ENCODE measurements at regions not wholly inside any gene's neighbourhood (a gene's known extent, or its start where the extent isn't known, plus 50 kb on each side); places are given as distances from the start of the nearest gene placed in this dataset.
"Not testable (repeated sequence)": the region's sequence is repeated elsewhere in the genome, so short reads cannot be mapped to it uniquely, and the experiment has no call there.

DNA sequence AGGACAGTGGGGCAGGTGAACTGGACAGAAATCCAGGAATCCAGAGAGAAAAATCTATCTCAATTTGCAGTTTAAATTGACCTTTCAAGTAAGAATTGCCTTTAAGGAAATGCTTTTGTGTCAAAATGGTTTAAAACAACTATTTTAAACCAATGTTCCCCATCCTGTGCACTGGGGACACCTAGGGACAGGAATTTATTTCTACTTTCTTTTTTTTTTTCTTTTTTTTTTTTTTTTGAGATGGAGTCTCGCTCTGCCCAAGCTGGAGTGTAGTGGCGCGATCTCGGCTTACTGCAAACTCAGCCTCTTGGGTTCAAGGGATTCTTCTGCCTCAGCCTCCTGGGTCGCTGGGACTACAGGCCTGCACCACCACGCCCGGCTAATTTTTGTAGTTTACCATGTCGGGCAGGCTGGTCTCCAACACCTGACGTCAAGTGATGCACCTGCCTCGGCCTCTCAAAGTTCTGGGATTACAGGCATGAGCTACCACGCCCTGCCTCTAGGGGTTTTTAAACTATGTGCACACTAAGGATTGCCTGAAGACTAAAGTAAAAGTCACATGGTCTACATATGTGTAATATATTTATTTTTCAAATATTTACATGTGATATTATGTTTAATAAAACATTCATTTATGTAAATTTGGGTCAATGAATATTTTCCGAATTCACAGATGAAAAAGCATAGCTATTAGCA lies 1213.4 kb downstream of the STIM2 start:
- Histone ChIP-seq H3K27me3 (ENCODE audit: insufficient read depth, low read length, poor library complexity) (no peaks in the 10 kb centered on the region), H3K36me3 (ENCODE audit: control insufficient read depth, insufficient read depth, low read length) (no peaks in the 10 kb centered on the region), H2AK5ac (ENCODE audit: low read length) (no peak overlapping the region), H3K4ac (ENCODE audit: low read depth, low read length) (no peak overlapping the region), H3K79me1 (ENCODE audit: low read length) (no peaks in the 10 kb centered on the region), H3K4me1 (ENCODE audit: control insufficient read depth, low read depth, low read length) (no peaks in the 10 kb centered on the region), H2BK15ac (replicated peaks; ENCODE audit: low read depth) (no peak overlapping the region), H4K5ac (ENCODE audit: low read length) (no peak overlapping the region), H3K79me2 (ENCODE audit: control insufficient read depth, insufficient read depth, low read length) (no peaks in the 10 kb centered on the region), H3K9ac (ENCODE audit: low read length) (no peak overlapping the region), H3K27ac (ENCODE audit: low read depth, low read length) (no peak overlapping the region), H3K18ac (ENCODE audit: low read length) (no peak overlapping the region), H2BK5ac (ENCODE audit: low read length) (no peak overlapping the region), H2BK120ac (ENCODE audit: low read depth, low read length) (no peak overlapping the region), H3K56ac (ENCODE audit: low read length) (no peak overlapping the region), H3K4me3 (ENCODE audit: low read length) (no peak overlapping the region), H3K4me2 (ENCODE audit: low read length) (no peak overlapping the region), H3K23ac (ENCODE audit: low read length) (no peak overlapping the region), H4K8ac (ENCODE audit: low read depth, low read length) (no peak overlapping the region)
- WGBS (ENCODE audit: extremely low coverage, insufficient coverage, low lambda C conversion rate), result no CpG with 5 or more reads among the region's 12 CpGs
- DNase-seq, result peak; percentile 46

- Histone ChIP-seq H3K79me1 (ENCODE audit: low read length) (no peaks in the 10 kb centered on the region), H3K18ac (ENCODE audit: low read length) (no peak overlapping the region), H2BK15ac (replicated peaks; ENCODE audit: low read depth) (no peak overlapping the region), H4K8ac (ENCODE audit: low read depth, low read length) (no peak overlapping the region), H3K23ac (ENCODE audit: low read length) (no peak overlapping the region), H3K36me3 (ENCODE audit: control insufficient read depth, insufficient read depth, low read length) (no peaks in the 10 kb centered on the region), H2BK120ac (ENCODE audit: low read depth, low read length) (no peak overlapping the region), H4K5ac (ENCODE audit: low read length) (no peak overlapping the region), H3K9ac (ENCODE audit: low read length) (no peak overlapping the region), H2BK5ac (ENCODE audit: low read length) (no peak overlapping the region), H3K4me3 (ENCODE audit: low read length) (no peak overlapping the region), H3K27me3 (ENCODE audit: insufficient read depth, low read length, poor library complexity) (no peaks in the 10 kb centered on the region), H3K4me1 (ENCODE audit: control insufficient read depth, low read depth, low read length) (no peaks in the 10 kb centered on the region), H3K27ac (ENCODE audit: low read depth, low read length) (no peak overlapping the region), H3K4ac (ENCODE audit: low read depth, low read length) (no peak overlapping the region), H2AK5ac (ENCODE audit: low read length) (no peak overlapping the region), H3K79me2 (ENCODE audit: control insufficient read depth, insufficient read depth, low read length) (no peaks in the 10 kb centered on the region), H3K56ac (ENCODE audit: low read length) (no peak overlapping the region), H3K4me2 (ENCODE audit: low read length) (no peak overlapping the region)
- DNase-seq, result no peak
Measured at GRCh38 chr4:28075401-28075956, 1214.8 kb downstream of the STIM2 start.

DNA sequence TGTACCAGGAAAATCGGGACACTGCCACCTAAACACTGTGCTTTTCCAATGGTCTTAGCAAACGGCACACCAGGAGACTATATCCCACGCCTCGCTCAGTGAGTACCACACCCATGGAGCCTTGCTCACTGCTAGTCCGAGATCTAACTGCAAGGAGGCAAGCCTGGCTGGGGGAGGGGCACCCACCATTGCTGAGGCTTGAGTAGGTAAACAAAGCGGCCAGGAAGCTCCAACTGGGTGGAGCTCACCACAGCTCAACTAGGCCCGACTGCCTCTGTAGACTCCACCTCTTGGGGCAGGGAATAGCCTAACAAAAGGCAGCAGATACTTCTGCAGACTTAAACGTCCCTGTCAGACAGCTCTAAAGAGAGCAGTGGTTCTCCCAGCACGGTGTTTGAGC lies 1216.6 kb downstream of the STIM2 start:
- H3K4ac ChIP-seq (ENCODE audit: low read depth, low read length); H3K9ac ChIP-seq (ENCODE audit: low read length); H3K79me2 ChIP-seq (ENCODE audit: control insufficient read depth, insufficient read depth, low read length); H3K18ac ChIP-seq (ENCODE audit: low read length); H3K79me1 ChIP-seq (ENCODE audit: low read length); H4K8ac ChIP-seq (ENCODE audit: low read depth, low read length); H3K4me1 ChIP-seq (ENCODE audit: control insufficient read depth, low read depth, low read length); H2BK15ac ChIP-seq (replicated peaks; ENCODE audit: low read depth); H3K4me3 ChIP-seq (ENCODE audit: low read length); H3K27me3 ChIP-seq (ENCODE audit: insufficient read depth, low read length, poor library complexity); H4K5ac ChIP-seq (ENCODE audit: low read length); H3K27ac ChIP-seq (ENCODE audit: low read depth, low read length); H2AK5ac ChIP-seq (ENCODE audit: low read length); H3K56ac ChIP-seq (ENCODE audit: low read length); H2BK5ac ChIP-seq (ENCODE audit: low read length); H3K4me2 ChIP-seq (ENCODE audit: low read length); H3K23ac ChIP-seq (ENCODE audit: low read length); H2BK120ac ChIP-seq (ENCODE audit: low read depth, low read length); H3K36me3 ChIP-seq (ENCODE audit: control insufficient read depth, insufficient read depth, low read length): not testable (repeated sequence)
- WGBS (ENCODE audit: extremely low coverage, insufficient coverage, low lambda C conversion rate), result no CpG with 5 or more reads among the region's 9 CpGs
- DNase-seq, result peak; percentile 0

DNA sequence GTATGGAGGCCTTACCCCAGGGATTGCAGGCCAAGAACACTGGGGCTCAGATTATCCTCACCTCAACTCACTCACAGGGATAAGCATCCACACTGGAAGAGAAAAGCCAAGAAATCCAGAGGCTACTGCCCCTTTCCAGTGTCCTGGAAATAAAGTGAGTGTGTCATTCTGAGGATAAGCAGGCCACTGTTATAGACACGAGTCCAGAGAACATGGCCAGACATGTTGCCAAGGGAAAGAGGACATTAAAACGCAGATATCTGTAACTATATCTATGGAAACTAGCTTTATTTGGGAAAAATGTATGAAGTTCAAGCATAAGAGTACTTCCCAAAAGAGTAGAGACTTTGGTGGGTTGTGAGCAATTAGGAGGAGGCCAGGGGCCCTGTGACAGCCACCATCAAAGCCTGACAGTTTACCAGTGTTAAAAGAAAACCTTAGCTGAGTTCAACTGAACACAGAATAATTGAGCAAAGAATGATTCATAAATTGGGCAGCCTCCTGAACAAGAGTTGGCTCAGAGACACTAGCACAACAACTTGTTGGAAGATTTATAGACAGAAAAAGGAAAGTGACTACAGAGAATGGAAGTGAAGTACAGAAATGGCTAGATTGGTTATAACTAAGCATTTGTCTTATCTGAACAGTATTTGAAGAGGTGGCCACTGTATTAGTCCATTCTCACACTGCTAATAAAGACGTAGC lies 1222.2 kb downstream of the STIM2 start:
- H3K4me3 ChIP-seq (ENCODE audit: low read length), result no peak overlapping the region
- H3K23ac ChIP-seq (ENCODE audit: low read length), result no peak overlapping the region
- no peak overlapping the region for H2BK120ac ChIP-seq (ENCODE audit: low read depth, low read length)
- no peak overlapping the region for H3K4me2 ChIP-seq (ENCODE audit: low read length)
- WGBS (ENCODE audit: extremely low coverage, insufficient coverage, low lambda C conversion rate), result no CpG with 5 or more reads among the region's 3 CpGs
- no peaks in the 10 kb centered on the region for H3K79me2 ChIP-seq (ENCODE audit: control insufficient read depth, insufficient read depth, low read length)
- no peak for DNase-seq
- H2BK5ac ChIP-seq (ENCODE audit: low read length), result no peak overlapping the region
- H2BK15ac ChIP-seq (replicated peaks; ENCODE audit: low read depth), result no peak overlapping the region
- H3K4me1 ChIP-seq (ENCODE audit: control insufficient read depth, low read depth, low read length), result no peaks in the 10 kb centered on the region
- no peaks in the 10 kb centered on the region for H3K36me3 ChIP-seq (ENCODE audit: control insufficient read depth, insufficient read depth, low read length)
- H3K56ac ChIP-seq (ENCODE audit: low read length), result no peak overlapping the region
- H3K9ac ChIP-seq (ENCODE audit: low read length), result no peak overlapping the region
- no peak overlapping the region for H2AK5ac ChIP-seq (ENCODE audit: low read length)
- no peak overlapping the region for H4K8ac ChIP-seq (ENCODE audit: low read depth, low read length)
- H3K4ac ChIP-seq (ENCODE audit: low read depth, low read length), result no peak overlapping the region
- no peak overlapping the region for H3K18ac ChIP-seq (ENCODE audit: low read length)
- no peaks in the 10 kb centered on the region for H3K27me3 ChIP-seq (ENCODE audit: insufficient read depth, low read length, poor library complexity)
- no peak overlapping the region for H4K5ac ChIP-seq (ENCODE audit: low read length)
- no peak overlapping the region for H3K27ac ChIP-seq (ENCODE audit: low read depth, low read length)
- H3K79me1 ChIP-seq (ENCODE audit: low read length), result no peaks in the 10 kb centered on the region

- WGBS (ENCODE audit: extremely low coverage, insufficient coverage, low lambda C conversion rate), result no CpG with 5 or more reads among the region's 1 CpG
- no peak overlapping the region for H3K27ac ChIP-seq (ENCODE audit: low read depth, low read length)
- no peaks in the 10 kb centered on the region for H3K36me3 ChIP-seq (ENCODE audit: control insufficient read depth, insufficient read depth, low read length)
- H3K79me1 ChIP-seq (ENCODE audit: low read length), result no peaks in the 10 kb centered on the region
- H3K23ac ChIP-seq (ENCODE audit: low read length), result no peak overlapping the region
- H3K79me2 ChIP-seq (ENCODE audit: control insufficient read depth, insufficient read depth, low read length), result no peaks in the 10 kb centered on the region
- no peak overlapping the region for H3K18ac ChIP-seq (ENCODE audit: low read length)
- H3K27me3 ChIP-seq (ENCODE audit: insufficient read depth, low read length, poor library complexity), result no peaks in the 10 kb centered on the region
- H3K4ac ChIP-seq (ENCODE audit: low read depth, low read length), result no peak overlapping the region
- H2AK5ac ChIP-seq (ENCODE audit: low read length), result no peak overlapping the region
- H2BK5ac ChIP-seq (ENCODE audit: low read length), result no peak overlapping the region
- H2BK120ac ChIP-seq (ENCODE audit: low read depth, low read length), result no peak overlapping the region
- no peak overlapping the region for H4K8ac ChIP-seq (ENCODE audit: low read depth, low read length)
- H3K4me3 ChIP-seq (ENCODE audit: low read length), result no peak overlapping the region
- H4K5ac ChIP-seq (ENCODE audit: low read length), result no peak overlapping the region
- no peak overlapping the region for H3K56ac ChIP-seq (ENCODE audit: low read length)
- no peak for DNase-seq
- no peak overlapping the region for H2BK15ac ChIP-seq (replicated peaks; ENCODE audit: low read depth)
- no peak overlapping the region for H3K4me2 ChIP-seq (ENCODE audit: low read length)
- no peak overlapping the region for H3K9ac ChIP-seq (ENCODE audit: low read length)
- H3K4me1 ChIP-seq (ENCODE audit: control insufficient read depth, low read depth, low read length), result no peaks in the 10 kb centered on the region
Measured at GRCh38 chr4:28092610-28093009, 1232.0 kb downstream of the STIM2 start.

Measured in mesendoderm (in vitro differentiated cells).